ACC112 (cell line): ENCODE measurements at regions not wholly inside any gene's neighbourhood (a gene's known extent, or its start where the extent isn't known, plus 50 kb on each side); places are given as distances from the start of the nearest gene placed in this dataset.
"Not testable (repeated sequence)": the region's sequence is repeated elsewhere in the genome, so short reads cannot be mapped to it uniquely, and the experiment has no call there.

Source experiments
- H2AFZ ChIP-seq: fragments of 200-600 bp; sonication (generic); one replicate; pipeline ENCODE4 v1.6.0; 2017; ENCODE audit warnings: antibody characterized with exemption, low read length; ENCODE audit not compliant: unreplicated experiment
- H3K27ac ChIP-seq: fragments of 200-600 bp; sonication (generic); 2 replicates; pipeline ENCODE4 v1.5.1; 2014; ENCODE audit warnings: low read depth, mild to moderate bottlenecking, antibody characterized with exemption, low read length, moderate library complexity
- H3K27me3 ChIP-seq: fragments of 200-600 bp; sonication (generic); 2 replicates; pipeline ENCODE4 v1.6.1; 2014; ENCODE audit warnings: mild to moderate bottlenecking, antibody characterized with exemption, low read length, moderate library complexity, mixed read lengths; ENCODE audit not compliant: insufficient read depth
- H3K36me3 ChIP-seq: fragments of 200-600 bp; sonication (generic); 2 replicates; pipeline ENCODE4 v1.6.1; 2016; ENCODE audit warnings: mild to moderate bottlenecking, antibody characterized with exemption, low read length, moderate library complexity, mixed read lengths; ENCODE audit not compliant: insufficient read depth
- H3K4me1 ChIP-seq: fragments of 200-600 bp; sonication (generic); one replicate; pipeline ENCODE4 v1.6.1; 2016; ENCODE audit warnings: low read length, mixed read lengths; ENCODE audit not compliant: insufficient read depth, unreplicated experiment, control insufficient read depth
- H3K4me3 ChIP-seq: fragments of 200-600 bp; sonication (generic); 2 replicates; pipeline ENCODE4 v1.5.1; 2014; ENCODE audit warnings: mild to moderate bottlenecking, low read depth, low read length
- H3K79me2 ChIP-seq: fragments of 200-600 bp; sonication (generic); one replicate; pipeline ENCODE4 v1.6.0; 2016; ENCODE audit warnings: low read length; ENCODE audit not compliant: control insufficient read depth, unreplicated experiment, insufficient read depth

GRCh38 chr2:20499387-20499786, 52.5 kb downstream of the RHOB start:
- H3K4me3 ChIP-seq, result no peak overlapping the region
- H3K27me3 ChIP-seq, result no peaks in the 10 kb centered on the region
- no peak overlapping the region for H2AFZ ChIP-seq
- H3K4me1 ChIP-seq, result peaks cover 38% of the 10 kb centered on the region
- H3K36me3 ChIP-seq, result no peaks in the 10 kb centered on the region
- no peaks in the 10 kb centered on the region for H3K79me2 ChIP-seq
- H3K27ac ChIP-seq, result no peak overlapping the region

- Histone ChIP-seq H3K27me3 (no peaks in the 10 kb centered on the region), H3K79me2 (no peaks in the 10 kb centered on the region), H3K4me1 (peaks cover 28% of the 10 kb centered on the region), H3K36me3 (no peaks in the 10 kb centered on the region), H3K27ac (peak overlapping the region; percentile 96), H3K4me3 (no peak overlapping the region), H2AFZ (no peak overlapping the region)
Measured at GRCh38 chr2:20501974-20502373, 55.1 kb downstream of the RHOB start.

- peak overlapping the region; percentile 0; the same call in 1 of the 2 replicates for H3K27ac ChIP-seq
- H3K36me3 ChIP-seq, H3K79me2 ChIP-seq, H3K4me3 ChIP-seq, H3K27me3 ChIP-seq, H2AFZ ChIP-seq: not testable (repeated sequence)
- H3K4me1 ChIP-seq, result peaks cover 26% of the 10 kb centered on the region
Measured at GRCh38 chr2:20502496-20502895, 55.6 kb downstream of the RHOB start.

GRCh38 chr2:20504174-20504573, 57.3 kb downstream of the RHOB start:
- Histone ChIP-seq H3K27ac (no peak overlapping the region), H3K4me1 (peaks cover 26% of the 10 kb centered on the region), H3K36me3 (no peaks in the 10 kb centered on the region), H3K79me2 (no peaks in the 10 kb centered on the region), H3K4me3 (no peak overlapping the region), H2AFZ (no peak overlapping the region), H3K27me3 (no peaks in the 10 kb centered on the region)

- H3K36me3 ChIP-seq, result no peaks in the 10 kb centered on the region
Measured at GRCh38 chr2:20506201-20506685, 59.4 kb downstream of the RHOB start.

GRCh38 chr2:20507166-20507692, 60.4 kb downstream of the RHOB start:
- no peaks in the 10 kb centered on the region for H3K79me2 ChIP-seq
- peaks cover 19% of the 10 kb centered on the region for H3K4me1 ChIP-seq
- H3K27me3 ChIP-seq, result no peaks in the 10 kb centered on the region
- H3K4me3 ChIP-seq, result no peak overlapping the region
- H3K36me3 ChIP-seq, result no peaks in the 10 kb centered on the region
- H3K27ac ChIP-seq, result no peak overlapping the region
- no peak overlapping the region for H2AFZ ChIP-seq

More at GRCh38 chr2:20506201-20506685, 59.4 kb downstream of the RHOB start:
- Histone ChIP-seq H3K4me1 (peaks cover 25% of the 10 kb centered on the region), H3K27ac (no peak overlapping the region), H2AFZ (no peak overlapping the region), H3K4me3 (no peak overlapping the region), H3K27me3 (no peaks in the 10 kb centered on the region), H3K79me2 (no peaks in the 10 kb centered on the region)

GRCh38 chr2:20507711-20508110, 60.8 kb downstream of the RHOB start:
- Histone ChIP-seq H3K4me1 (peaks cover 16% of the 10 kb centered on the region), H3K4me3 (no peak overlapping the region), H3K79me2 (no peaks in the 10 kb centered on the region), H3K36me3 (no peaks in the 10 kb centered on the region), H2AFZ (no peak overlapping the region), H3K27ac (no peak overlapping the region), H3K27me3 (no peaks in the 10 kb centered on the region)

GRCh38 chr2:20509301-20509769, 62.5 kb downstream of the RHOB start:
- H3K4me1 ChIP-seq, result peaks cover 20% of the 10 kb centered on the region
- no peak overlapping the region for H3K4me3 ChIP-seq
- H2AFZ ChIP-seq, result no peak overlapping the region
- no peaks in the 10 kb centered on the region for H3K79me2 ChIP-seq
- H3K27me3 ChIP-seq, result no peaks in the 10 kb centered on the region
- H3K27ac ChIP-seq, result no peak overlapping the region
- no peaks in the 10 kb centered on the region for H3K36me3 ChIP-seq

- no peaks in the 10 kb centered on the region for H3K79me2 ChIP-seq
- no peak overlapping the region for H3K27ac ChIP-seq
- H3K36me3 ChIP-seq, result no peaks in the 10 kb centered on the region
- H3K4me1 ChIP-seq, result peaks cover 26% of the 10 kb centered on the region
- H2AFZ ChIP-seq, result no peak overlapping the region
- no peaks in the 10 kb centered on the region for H3K27me3 ChIP-seq
- H3K4me3 ChIP-seq, result no peak overlapping the region
Measured at GRCh38 chr2:20509770-20510490, 63.1 kb downstream of the RHOB start.

- Histone ChIP-seq H3K27ac (no peak overlapping the region), H3K4me1 (peaks cover 34% of the 10 kb centered on the region), H3K36me3 (no peaks in the 10 kb centered on the region), H3K79me2 (no peaks in the 10 kb centered on the region), H2AFZ (no peak overlapping the region), H3K4me3 (no peak overlapping the region), H3K27me3 (no peaks in the 10 kb centered on the region)
Measured at GRCh38 chr2:20511130-20511529, 64.3 kb downstream of the RHOB start.

- Histone ChIP-seq H3K36me3 (no peaks in the 10 kb centered on the region), H3K27me3 (no peaks in the 10 kb centered on the region), H3K4me1 (peaks cover 30% of the 10 kb centered on the region), H3K79me2 (no peaks in the 10 kb centered on the region), H3K4me3 (no peak overlapping the region), H3K27ac (no peak overlapping the region), H2AFZ (no peak overlapping the region)
Measured at GRCh38 chr2:20512061-20512605, 65.3 kb downstream of the RHOB start.
